ENCODE measurements at regions not wholly inside any gene's neighbourhood (a gene's known extent, or its start where the extent isn't known, plus 50 kb on each side); places are given as distances from the start of the nearest gene placed in this dataset.
"Not testable (repeated sequence)": the region's sequence is repeated elsewhere in the genome, so short reads cannot be mapped to it uniquely, and the experiment has no call there.

GRCh38 chr1:222899471-222899870, 84.6 kb downstream of the DISP1 start:
- Mint-ChIP-seq H3K4me3 (no peak overlapping the region), H3K27me3 (no peaks in the 10 kb centered on the region), H3K27ac (peak overlapping the region in 1 of 8 donors; percentile 21), H3K4me1 (peaks cover 13 to 20% (median 20%) of the 10 kb centered on the region in 3 donors), H3K9me3 (peaks cover 2 to 5% (median 3%) of the 10 kb centered on the region in 5 donors), H3K36me3 (peaks cover 4 to 20% (median 5%) of the 10 kb centered on the region in 3 donors)
- H3K27ac ChIP-seq (ENCODE audit: low read depth, low read length), result no peak overlapping the region
- no peaks in the 10 kb centered on the region for H3K4me1 ChIP-seq (ENCODE audit: insufficient read depth, low read length)
- no peaks in the 10 kb centered on the region for H3K9me3 ChIP-seq (ENCODE audit: low read length)
- no peak for DNase-seq
- no peaks in the 10 kb centered on the region for H3K36me3 ChIP-seq (ENCODE audit: insufficient read depth, low read length)
- no peaks in the 10 kb centered on the region for H3K27me3 ChIP-seq (ENCODE audit: insufficient read depth, low read length, poor library complexity, severe bottlenecking)
- H3K4me3 ChIP-seq (ENCODE audit: low read length), result no peak overlapping the region
- POLR2A ChIA-PET, result no interaction called here
- CTCF ChIA-PET, result no interaction called here

- ChIA-PET CTCF (no interaction called here), POLR2A (no interaction called here)
- H3K4me3 Mint-ChIP-seq, result no peak overlapping the region
- no peaks in the 10 kb centered on the region for H3K4me1 Mint-ChIP-seq
- H3K9me3 Mint-ChIP-seq, result peaks cover 2 to 5% (median 3%) of the 10 kb centered on the region in 5 donors
- Histone ChIP-seq H3K4me3 (ENCODE audit: low read length) (no peak overlapping the region), H3K4me1 (ENCODE audit: insufficient read depth, low read length) (no peaks in the 10 kb centered on the region), H3K27ac (ENCODE audit: low read depth, low read length) (no peak overlapping the region), H3K36me3 (ENCODE audit: insufficient read depth, low read length) (no peaks in the 10 kb centered on the region), H3K27me3 (ENCODE audit: insufficient read depth, low read length, poor library complexity, severe bottlenecking) (no peaks in the 10 kb centered on the region), H3K9me3 (ENCODE audit: low read length) (no peaks in the 10 kb centered on the region)
- H3K27me3 Mint-ChIP-seq, result no peaks in the 10 kb centered on the region
- no peak for DNase-seq
- no peak overlapping the region for H3K27ac Mint-ChIP-seq
- H3K36me3 Mint-ChIP-seq, result peaks cover 4 to 30% (median 5%) of the 10 kb centered on the region in 3 donors
These were observed 89.6 kb downstream of the DISP1 start for GRCh38 chr1:222904451-222904850.

- POLR2A ChIA-PET, result no interaction called here
- no peak overlapping the region for H3K27ac Mint-ChIP-seq
- Histone ChIP-seq H3K36me3 (ENCODE audit: insufficient read depth, low read length) (no peaks in the 10 kb centered on the region), H3K4me3 (ENCODE audit: low read length) (no peak overlapping the region), H3K9me3 (ENCODE audit: low read length) (no peaks in the 10 kb centered on the region), H3K4me1 (ENCODE audit: insufficient read depth, low read length) (no peaks in the 10 kb centered on the region), H3K27ac (ENCODE audit: low read depth, low read length) (no peak overlapping the region), H3K27me3 (ENCODE audit: insufficient read depth, low read length, poor library complexity, severe bottlenecking) (no peaks in the 10 kb centered on the region)
- H3K36me3 Mint-ChIP-seq, result peaks cover 4 to 30% (median 5%) of the 10 kb centered on the region in 3 donors
- CTCF ChIA-PET, result no interaction called here
- H3K4me1 Mint-ChIP-seq, result no peaks in the 10 kb centered on the region
- H3K4me3 Mint-ChIP-seq, result no peak overlapping the region
- peaks cover 2 to 5% (median 3%) of the 10 kb centered on the region in 5 donors for H3K9me3 Mint-ChIP-seq
- no peaks in the 10 kb centered on the region for H3K27me3 Mint-ChIP-seq
- no peak for DNase-seq
These were observed 90.3 kb downstream of the DISP1 start for GRCh38 chr1:222905151-222905550.

GRCh38 chr1:222906271-222906739, 91.5 kb downstream of the DISP1 start:
- H3K36me3 ChIP-seq (ENCODE audit: insufficient read depth, low read length); POLR2A ChIA-PET; H3K4me3 Mint-ChIP-seq; CTCF ChIA-PET; H3K27me3 ChIP-seq (ENCODE audit: insufficient read depth, low read length, poor library complexity, severe bottlenecking); H3K27me3 Mint-ChIP-seq; DNase-seq; H3K27ac ChIP-seq (ENCODE audit: low read depth, low read length); H3K27ac Mint-ChIP-seq; H3K4me3 ChIP-seq (ENCODE audit: low read length); H3K4me1 Mint-ChIP-seq; H3K9me3 Mint-ChIP-seq; H3K9me3 ChIP-seq (ENCODE audit: low read length); H3K4me1 ChIP-seq (ENCODE audit: insufficient read depth, low read length): not testable (repeated sequence)
- H3K36me3 Mint-ChIP-seq, result peaks cover 1 to 19% (median 2%) of the 10 kb centered on the region in 3 donors

- peaks cover 0 to 3% (median 0%) of the 10 kb centered on the region in 5 donors for H3K9me3 Mint-ChIP-seq
- Histone ChIP-seq H3K4me3 (ENCODE audit: low read length) (no peak overlapping the region), H3K9me3 (ENCODE audit: low read length) (no peaks in the 10 kb centered on the region), H3K36me3 (ENCODE audit: insufficient read depth, low read length) (no peaks in the 10 kb centered on the region), H3K4me1 (ENCODE audit: insufficient read depth, low read length) (no peaks in the 10 kb centered on the region), H3K27ac (ENCODE audit: low read depth, low read length) (no peak overlapping the region), H3K27me3 (ENCODE audit: insufficient read depth, low read length, poor library complexity, severe bottlenecking) (no peaks in the 10 kb centered on the region)
- peaks cover 0 to 22% (median 0%) of the 10 kb centered on the region in 3 donors for H3K36me3 Mint-ChIP-seq
- no peak overlapping the region for H3K27ac Mint-ChIP-seq
- POLR2A ChIA-PET, result no interaction called here
- CTCF ChIA-PET, result interaction anchor here (1.5 kb wide), 1 partner anchor 9 kb away, joined by 3 read pairs; no protein-coding TSS in a partner anchor
- H3K4me3 Mint-ChIP-seq, result no peak overlapping the region
- DNase-seq, result no peak
- H3K27me3 Mint-ChIP-seq, result peaks cover 0 to 1% of the 10 kb centered on the region in 2 donors
- no peaks in the 10 kb centered on the region for H3K4me1 Mint-ChIP-seq
These were observed 94.7 kb downstream of the DISP1 start for GRCh38 chr1:222909586-222909985.

- peaks cover 0 to 5% of the 10 kb centered on the region in 2 donors for H3K27me3 Mint-ChIP-seq
- peaks cover 0 to 14% (median 5%) of the 10 kb centered on the region in 5 donors for H3K9me3 Mint-ChIP-seq
- H3K36me3 Mint-ChIP-seq, result peaks cover 0 to 28% (median 0%) of the 10 kb centered on the region in 3 donors
- no peak overlapping the region for H3K4me3 Mint-ChIP-seq
- ChIA-PET CTCF (interaction anchor here (1.5 kb wide), 1 partner anchor 10 kb away, joined by 3 read pairs; no protein-coding TSS in a partner anchor), POLR2A (no interaction called here)
- Histone ChIP-seq H3K9me3 (ENCODE audit: low read length) (no peaks in the 10 kb centered on the region), H3K27ac (ENCODE audit: low read depth, low read length) (no peak overlapping the region), H3K27me3 (ENCODE audit: insufficient read depth, low read length, poor library complexity, severe bottlenecking) (no peaks in the 10 kb centered on the region), H3K4me3 (ENCODE audit: low read length) (no peak overlapping the region), H3K36me3 (ENCODE audit: insufficient read depth, low read length) (no peaks in the 10 kb centered on the region), H3K4me1 (ENCODE audit: insufficient read depth, low read length) (no peaks in the 10 kb centered on the region)
- DNase-seq, result no peak
- no peaks in the 10 kb centered on the region for H3K4me1 Mint-ChIP-seq
- H3K27ac Mint-ChIP-seq, result no peak overlapping the region
These were observed 95.9 kb downstream of the DISP1 start for GRCh38 chr1:222910699-222911098.

GRCh38 chr1:222911866-222912265, 97.0 kb downstream of the DISP1 start:
- Mint-ChIP-seq H3K27ac (no peak overlapping the region), H3K27me3 (peaks cover 0 to 5% of the 10 kb centered on the region in 2 donors), H3K36me3 (peaks cover 0 to 32% (median 1%) of the 10 kb centered on the region in 3 donors), H3K9me3 (peaks cover 3 to 22% (median 7%) of the 10 kb centered on the region in 5 donors), H3K4me1 (no peaks in the 10 kb centered on the region), H3K4me3 (no peak overlapping the region)
- Histone ChIP-seq H3K27ac (ENCODE audit: low read depth, low read length) (no peak overlapping the region), H3K36me3 (ENCODE audit: insufficient read depth, low read length) (no peaks in the 10 kb centered on the region), H3K9me3 (ENCODE audit: low read length) (no peaks in the 10 kb centered on the region), H3K27me3 (ENCODE audit: insufficient read depth, low read length, poor library complexity, severe bottlenecking) (no peaks in the 10 kb centered on the region), H3K4me1 (ENCODE audit: insufficient read depth, low read length) (no peaks in the 10 kb centered on the region), H3K4me3 (ENCODE audit: low read length) (no peak overlapping the region)
- ChIA-PET POLR2A (no interaction called here), CTCF (no interaction called here)
- no peak for DNase-seq

GRCh38 chr1:222912730-222913129, 97.9 kb downstream of the DISP1 start:
- Mint-ChIP-seq H3K27ac (no peak overlapping the region), H3K36me3 (peaks cover 4 to 35% (median 5%) of the 10 kb centered on the region in 3 donors), H3K9me3 (peaks cover 11 to 31% (median 15%) of the 10 kb centered on the region in 5 donors), H3K4me3 (no peak overlapping the region), H3K27me3 (peaks cover 0 to 5% of the 10 kb centered on the region in 2 donors), H3K4me1 (no peaks in the 10 kb centered on the region)
- no peaks in the 10 kb centered on the region for H3K9me3 ChIP-seq (ENCODE audit: low read length)
- ChIA-PET CTCF (no interaction called here), POLR2A (no interaction called here)
- no peak for DNase-seq
- no peak overlapping the region for H3K27ac ChIP-seq (ENCODE audit: low read depth, low read length)
- no peaks in the 10 kb centered on the region for H3K4me1 ChIP-seq (ENCODE audit: insufficient read depth, low read length)
- H3K4me3 ChIP-seq (ENCODE audit: low read length), result no peak overlapping the region
- H3K27me3 ChIP-seq (ENCODE audit: insufficient read depth, low read length, poor library complexity, severe bottlenecking), result no peaks in the 10 kb centered on the region
- H3K36me3 ChIP-seq (ENCODE audit: insufficient read depth, low read length), result no peaks in the 10 kb centered on the region
